GM12874 (cell line): ENCODE measurements at regions not wholly inside any gene's neighbourhood (a gene's known extent, or its start where the extent isn't known, plus 50 kb on each side); places are given as distances from the start of the nearest gene placed in this dataset.

Source experiments
- TF ChIP-seq, protein P1 (sequence below): IDR thresholded peaks from 2 replicates; pipeline ENCODE4 v1.5.1; 2011; ENCODE audit warnings: low read depth, mild to moderate bottlenecking, control low read depth, low read length, moderate library complexity; ENCODE audit not compliant: insufficient read depth

DNA sequence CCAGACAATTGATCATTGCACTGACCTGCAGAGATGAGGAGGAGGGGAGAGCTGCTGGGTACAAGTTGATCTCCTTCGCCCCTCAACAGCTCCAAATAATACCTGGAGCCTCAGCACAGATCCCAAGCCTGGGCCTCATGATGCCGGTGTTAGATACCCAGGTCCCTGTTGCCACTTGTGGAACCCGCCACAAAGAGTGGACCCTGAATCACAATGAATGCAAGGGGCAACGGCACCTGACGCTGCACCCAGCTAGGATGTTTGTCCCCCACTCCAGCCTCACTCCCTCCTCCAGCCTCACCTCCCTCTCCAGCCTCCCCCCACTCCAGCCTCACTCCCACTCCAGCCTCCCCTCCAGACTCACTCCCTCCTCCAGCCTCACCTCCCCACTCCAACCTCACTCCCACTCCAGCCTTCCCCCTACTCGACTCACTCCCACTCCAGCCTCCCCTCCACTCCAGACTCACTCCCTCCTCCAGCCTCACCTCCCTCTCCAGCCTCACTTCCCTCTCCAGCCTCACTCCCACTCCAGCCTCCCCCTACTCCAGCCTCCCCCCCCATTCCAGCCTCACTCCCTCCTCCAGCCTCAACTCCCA, 879.0 kb downstream of the BRD1 start:
- TF ChIP-seq, protein P1, sequence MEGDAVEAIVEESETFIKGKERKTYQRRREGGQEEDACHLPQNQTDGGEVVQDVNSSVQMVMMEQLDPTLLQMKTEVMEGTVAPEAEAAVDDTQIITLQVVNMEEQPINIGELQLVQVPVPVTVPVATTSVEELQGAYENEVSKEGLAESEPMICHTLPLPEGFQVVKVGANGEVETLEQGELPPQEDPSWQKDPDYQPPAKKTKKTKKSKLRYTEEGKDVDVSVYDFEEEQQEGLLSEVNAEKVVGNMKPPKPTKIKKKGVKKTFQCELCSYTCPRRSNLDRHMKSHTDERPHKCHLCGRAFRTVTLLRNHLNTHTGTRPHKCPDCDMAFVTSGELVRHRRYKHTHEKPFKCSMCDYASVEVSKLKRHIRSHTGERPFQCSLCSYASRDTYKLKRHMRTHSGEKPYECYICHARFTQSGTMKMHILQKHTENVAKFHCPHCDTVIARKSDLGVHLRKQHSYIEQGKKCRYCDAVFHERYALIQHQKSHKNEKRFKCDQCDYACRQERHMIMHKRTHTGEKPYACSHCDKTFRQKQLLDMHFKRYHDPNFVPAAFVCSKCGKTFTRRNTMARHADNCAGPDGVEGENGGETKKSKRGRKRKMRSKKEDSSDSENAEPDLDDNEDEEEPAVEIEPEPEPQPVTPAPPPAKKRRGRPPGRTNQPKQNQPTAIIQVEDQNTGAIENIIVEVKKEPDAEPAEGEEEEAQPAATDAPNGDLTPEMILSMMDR = no peak

DNA sequence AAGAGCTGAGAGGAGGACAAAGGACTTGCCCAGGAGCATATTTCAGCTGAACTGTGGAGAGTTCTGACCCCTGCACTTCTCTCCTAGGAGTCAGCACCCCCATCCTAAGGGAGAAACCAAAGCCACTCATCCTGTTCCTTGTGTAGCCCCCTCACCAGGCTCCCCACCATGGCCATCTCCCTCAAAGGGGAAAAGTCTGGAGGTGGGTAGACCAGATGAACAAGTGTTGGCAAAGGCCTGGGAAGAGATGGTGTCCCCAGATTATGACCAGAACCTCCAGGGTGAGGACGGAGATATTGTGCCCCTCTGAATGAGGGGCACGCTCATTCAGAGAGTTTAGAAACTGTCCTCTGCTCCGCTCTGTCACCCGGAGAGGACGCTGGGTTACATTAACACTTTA, 880.0 kb downstream of the BRD1 start:
- TF ChIP-seq, protein P1 = no peak

DNA sequence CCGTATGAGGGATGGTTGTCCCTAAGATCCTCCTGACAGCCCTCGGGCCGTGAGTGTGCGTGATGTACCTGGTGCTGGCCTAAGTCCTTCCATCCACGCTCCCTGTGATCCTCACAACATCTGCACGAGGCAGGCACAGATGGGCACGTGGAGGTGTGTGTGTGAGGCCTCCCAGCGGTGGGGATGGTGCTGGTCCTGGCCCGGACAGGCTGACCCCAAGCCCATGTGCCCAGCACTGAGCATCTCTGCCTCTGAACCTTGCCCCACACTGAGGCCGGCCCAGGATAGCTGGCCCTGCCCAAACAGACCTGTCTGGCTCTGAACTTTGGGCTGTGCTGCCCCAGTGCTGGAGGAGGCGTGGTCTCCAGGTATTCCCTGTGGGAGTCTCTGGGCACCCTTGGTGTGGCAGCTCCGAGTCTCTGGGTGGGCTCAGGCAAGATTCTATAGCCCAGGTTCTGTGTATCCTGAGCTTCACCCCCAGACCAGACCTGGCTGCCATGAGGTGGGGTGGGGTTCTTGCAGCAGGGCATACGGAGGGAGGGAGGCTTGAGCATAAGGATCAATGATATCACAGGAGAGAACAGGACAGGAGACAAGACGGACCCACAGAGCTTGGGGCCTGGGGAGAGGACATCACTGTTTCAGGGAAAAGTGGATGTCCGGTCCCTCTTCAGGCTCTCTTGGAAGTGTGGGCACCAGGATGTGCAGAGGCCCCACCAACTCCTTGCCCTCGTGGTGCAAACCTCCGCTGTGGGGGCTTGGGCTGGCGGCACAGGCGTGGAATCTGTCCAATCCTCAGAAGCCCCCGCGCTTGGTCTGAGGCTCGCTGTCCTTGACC, 881.8 kb downstream of the BRD1 start:
- TF ChIP-seq, protein P1 = no peak

DNA sequence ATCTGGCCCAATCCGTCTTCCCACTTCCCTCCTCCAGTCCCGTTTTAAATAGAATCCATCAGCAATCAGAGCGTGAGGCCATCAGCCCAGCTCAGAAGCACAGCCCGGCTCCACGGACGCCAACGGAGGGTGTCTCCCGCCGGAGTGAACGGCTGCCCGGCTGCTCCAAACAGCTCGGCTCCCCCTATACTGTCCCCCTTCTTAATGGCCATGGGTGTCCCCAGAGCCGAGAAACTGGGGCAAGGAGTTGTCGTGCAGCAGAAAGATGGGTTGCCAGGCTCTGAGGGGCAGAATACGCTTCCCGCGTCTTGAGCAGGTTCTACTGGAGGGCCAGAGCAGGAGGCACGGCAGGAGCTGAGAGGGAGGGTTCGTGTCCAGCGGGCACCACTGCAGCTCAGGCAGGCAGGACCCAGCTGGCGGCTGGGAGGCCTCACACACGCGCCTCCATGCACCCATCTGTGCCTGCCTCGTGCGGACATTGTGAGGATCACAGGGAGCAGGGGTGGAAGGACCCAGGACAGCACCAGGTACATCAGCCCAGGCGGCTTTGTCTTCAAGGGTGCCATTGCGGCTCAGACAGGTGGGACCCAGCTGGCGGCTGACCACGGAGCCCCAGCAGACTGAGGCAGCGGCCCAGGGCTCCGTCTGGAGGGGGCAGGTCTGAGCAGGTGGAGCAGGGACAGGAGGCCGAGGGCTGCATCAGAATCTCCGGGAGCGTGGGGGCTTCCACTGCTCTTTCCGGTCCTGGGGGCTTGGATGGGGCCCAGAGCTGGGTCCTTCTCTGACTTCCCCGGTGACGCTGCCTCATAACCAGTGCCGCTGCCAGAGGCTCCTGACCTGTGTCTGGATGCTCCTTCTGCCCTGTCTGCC, 882.7 kb downstream of the BRD1 start:
- TF ChIP-seq, protein P1 = no peak

DNA sequence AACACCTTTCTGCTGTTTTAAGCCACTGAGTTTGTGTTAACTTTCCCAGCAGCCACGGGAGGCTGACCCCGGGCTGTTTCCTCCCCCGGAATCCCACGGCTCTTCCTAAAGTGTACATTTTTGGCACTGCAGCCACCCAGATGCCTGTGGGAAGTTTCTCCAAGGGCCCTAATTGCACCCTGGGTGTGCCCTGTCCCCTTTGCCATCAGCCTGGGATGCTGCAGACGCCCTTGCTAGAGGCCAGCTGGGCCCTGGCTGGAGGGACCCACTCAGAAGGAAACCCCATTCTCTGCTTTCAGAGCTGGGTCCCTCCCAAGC, 883.3 kb downstream of the BRD1 start:
- TF ChIP-seq, protein P1 = no peak

DNA sequence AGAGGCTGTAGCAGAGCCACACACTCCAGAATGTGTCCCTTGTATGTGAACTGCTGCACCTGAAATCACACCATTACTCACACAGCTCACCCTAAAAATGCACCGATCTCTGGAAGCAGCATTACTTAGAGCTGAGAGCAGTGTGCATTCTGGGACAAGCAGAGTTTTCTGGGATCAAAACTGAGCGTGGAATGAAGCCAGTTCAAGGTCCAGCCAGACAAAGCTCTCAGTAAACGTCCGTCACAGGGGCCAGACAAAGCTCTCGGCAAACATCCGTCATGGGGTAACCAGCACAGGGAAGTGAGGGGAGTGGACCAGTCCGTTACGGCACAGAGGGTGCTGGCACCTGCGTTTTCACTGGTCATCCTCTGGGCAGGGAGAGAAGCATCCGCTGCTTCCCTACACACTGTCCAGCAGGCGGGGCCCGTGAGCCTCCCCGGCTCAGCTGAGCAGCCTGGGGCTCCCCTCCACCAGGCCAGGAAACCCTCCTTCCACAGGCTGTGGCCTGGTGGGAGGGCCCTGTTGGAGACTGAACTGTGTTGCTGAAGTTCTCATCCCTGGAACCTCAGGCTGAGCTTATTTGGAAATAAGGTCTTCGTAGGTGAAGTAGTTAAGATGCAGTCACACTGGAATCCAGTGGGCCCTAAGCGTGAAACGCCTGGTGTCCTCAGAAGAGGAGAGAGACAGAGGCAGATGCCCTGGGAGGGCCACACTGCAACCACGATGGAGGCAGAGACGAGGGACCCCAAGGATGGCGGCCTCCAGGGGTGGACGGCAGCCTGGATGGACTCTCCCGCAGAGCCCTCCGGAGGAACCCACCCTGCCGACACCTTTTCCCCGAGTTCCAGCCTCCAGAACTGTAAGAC, 883.9 kb downstream of the BRD1 start:
- TF ChIP-seq, protein P1 = no peak
